GM13977 (cell line): ENCODE measurements at regions not wholly inside any gene's neighbourhood (a gene's known extent, or its start where the extent isn't known, plus 50 kb on each side); places are given as distances from the start of the nearest gene placed in this dataset.

Experiments used
- DNase-seq: peaks from one replicate; pipeline ENCODE4 v3.0.0; 2012; ENCODE audit warnings: low spot score
- in situ Hi-C: fragments of 300-500 bp; cut with MboI; formaldehyde crosslinking; loops from one replicate; pipeline ENCODE4 v1.12.0; 2022; ENCODE audit warnings: low sequenced_read_pairs, low pct_unique_long_range_greater_than_20kb, mixed read lengths, inconsistent platforms; ENCODE audit not compliant: unreplicated experiment
- TF ChIP-seq, protein P1 (sequence below): IDR thresholded peaks from 2 replicates; pipeline ENCODE4 v1.5.1; 2012; ENCODE audit warnings: mild to moderate bottlenecking, control low read depth; ENCODE audit not compliant: insufficient read depth; ENCODE audit errors: extremely low read depth, missing control alignments

DNA sequence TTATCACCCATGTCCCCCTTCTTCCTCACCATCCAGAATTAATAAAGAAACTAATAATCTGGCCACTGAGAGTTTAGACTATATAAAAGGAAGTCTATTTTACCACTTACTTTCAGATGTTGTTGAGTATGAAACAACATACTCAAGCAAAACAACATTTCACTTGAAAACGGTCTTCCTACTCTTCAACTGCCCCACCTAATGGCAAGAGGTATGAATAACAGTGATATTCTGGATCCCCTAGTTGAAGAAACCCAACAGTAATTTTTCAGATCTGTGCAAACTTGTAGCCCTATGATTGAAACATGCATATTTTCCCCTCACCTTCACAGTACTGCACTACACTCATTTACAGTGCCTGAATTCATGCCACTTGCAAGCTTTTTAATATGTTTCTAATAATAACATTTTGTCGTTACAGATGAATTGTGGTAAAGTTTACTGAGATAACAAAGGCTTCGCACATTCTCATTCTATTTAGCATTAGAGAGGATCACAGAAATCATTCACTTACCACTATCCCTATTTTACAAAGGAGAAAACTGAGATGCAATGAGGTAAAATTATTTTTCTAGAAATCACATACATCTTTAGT is 267.9 kb upstream of the PDE4D start:
- TF ChIP-seq, protein P1, sequence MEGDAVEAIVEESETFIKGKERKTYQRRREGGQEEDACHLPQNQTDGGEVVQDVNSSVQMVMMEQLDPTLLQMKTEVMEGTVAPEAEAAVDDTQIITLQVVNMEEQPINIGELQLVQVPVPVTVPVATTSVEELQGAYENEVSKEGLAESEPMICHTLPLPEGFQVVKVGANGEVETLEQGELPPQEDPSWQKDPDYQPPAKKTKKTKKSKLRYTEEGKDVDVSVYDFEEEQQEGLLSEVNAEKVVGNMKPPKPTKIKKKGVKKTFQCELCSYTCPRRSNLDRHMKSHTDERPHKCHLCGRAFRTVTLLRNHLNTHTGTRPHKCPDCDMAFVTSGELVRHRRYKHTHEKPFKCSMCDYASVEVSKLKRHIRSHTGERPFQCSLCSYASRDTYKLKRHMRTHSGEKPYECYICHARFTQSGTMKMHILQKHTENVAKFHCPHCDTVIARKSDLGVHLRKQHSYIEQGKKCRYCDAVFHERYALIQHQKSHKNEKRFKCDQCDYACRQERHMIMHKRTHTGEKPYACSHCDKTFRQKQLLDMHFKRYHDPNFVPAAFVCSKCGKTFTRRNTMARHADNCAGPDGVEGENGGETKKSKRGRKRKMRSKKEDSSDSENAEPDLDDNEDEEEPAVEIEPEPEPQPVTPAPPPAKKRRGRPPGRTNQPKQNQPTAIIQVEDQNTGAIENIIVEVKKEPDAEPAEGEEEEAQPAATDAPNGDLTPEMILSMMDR, result peak; percentile 56
- peak; percentile 34 for DNase-seq
- in situ Hi-C loops, result loop anchor here (25.0 kb wide), 1 partner anchor 349 kb away; no protein-coding TSS in a partner anchor

DNA sequence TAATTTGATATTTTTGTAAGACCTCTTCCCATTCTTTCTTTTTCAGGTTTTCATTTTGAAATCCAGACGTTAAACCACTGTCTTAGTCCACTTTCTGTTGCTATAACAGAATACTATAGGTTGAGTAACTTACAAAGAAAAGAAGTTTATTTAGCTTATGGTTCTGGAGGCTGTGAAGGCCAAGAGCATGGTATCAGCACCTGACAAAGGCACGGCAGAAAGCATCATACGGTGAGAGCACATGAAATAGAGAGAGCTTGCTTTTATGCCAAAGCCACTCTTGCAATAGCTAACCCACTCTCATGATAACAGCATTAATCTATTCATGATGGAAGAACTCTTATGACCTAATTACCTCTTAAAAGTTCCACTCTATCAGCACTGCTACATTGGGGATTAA is 255.6 kb upstream of the PDE4D start:
- TF ChIP-seq, protein P1, result no peak
- in situ Hi-C loops, result no loop called here

DNA sequence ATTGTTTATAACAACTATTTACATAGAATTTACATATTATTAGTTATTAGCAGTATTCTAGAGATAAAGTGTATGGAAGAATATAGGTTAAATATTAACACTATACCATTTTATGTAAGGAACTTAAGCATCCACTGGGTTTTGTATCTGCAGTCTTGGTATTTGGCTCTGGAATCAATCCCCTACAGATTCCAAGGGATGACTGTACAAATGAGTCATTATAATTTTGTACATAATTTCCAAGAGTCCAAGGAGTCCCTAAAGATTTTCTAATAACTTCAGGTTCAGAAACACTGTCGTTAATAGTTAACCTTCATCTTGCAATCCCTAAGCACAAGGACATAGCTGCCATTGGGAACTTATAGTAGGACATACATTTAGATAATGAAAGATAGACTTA is 254.8 kb upstream of the PDE4D start:
- in situ Hi-C loops, result no loop called here
- TF ChIP-seq, protein P1, result no peak
- no peak for DNase-seq

More for the DNA sequence above, 255.6 kb upstream of the PDE4D start:
- no peak for DNase-seq

DNA sequence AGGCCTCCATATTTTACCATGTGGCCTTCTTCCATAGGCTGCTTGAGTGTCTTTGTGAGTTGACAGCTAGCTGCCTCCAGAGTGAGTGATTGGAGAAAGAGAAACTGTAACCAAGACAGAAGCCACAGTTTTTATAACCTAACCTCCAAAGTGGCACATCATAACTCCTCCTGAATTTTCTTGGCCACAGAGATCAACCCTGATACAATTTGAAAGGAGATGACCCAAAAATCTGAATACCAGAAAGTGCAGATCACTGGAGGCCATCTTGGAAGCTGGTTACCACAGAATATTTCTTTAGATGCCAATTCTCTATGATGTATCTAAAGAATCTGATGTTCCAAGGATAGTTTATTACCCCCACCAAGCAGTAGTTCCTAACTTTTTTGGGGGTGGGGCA is 254.3 kb upstream of the PDE4D start:
- in situ Hi-C loops, result no loop called here
- TF ChIP-seq, protein P1, result no peak
- no peak for DNase-seq

DNA sequence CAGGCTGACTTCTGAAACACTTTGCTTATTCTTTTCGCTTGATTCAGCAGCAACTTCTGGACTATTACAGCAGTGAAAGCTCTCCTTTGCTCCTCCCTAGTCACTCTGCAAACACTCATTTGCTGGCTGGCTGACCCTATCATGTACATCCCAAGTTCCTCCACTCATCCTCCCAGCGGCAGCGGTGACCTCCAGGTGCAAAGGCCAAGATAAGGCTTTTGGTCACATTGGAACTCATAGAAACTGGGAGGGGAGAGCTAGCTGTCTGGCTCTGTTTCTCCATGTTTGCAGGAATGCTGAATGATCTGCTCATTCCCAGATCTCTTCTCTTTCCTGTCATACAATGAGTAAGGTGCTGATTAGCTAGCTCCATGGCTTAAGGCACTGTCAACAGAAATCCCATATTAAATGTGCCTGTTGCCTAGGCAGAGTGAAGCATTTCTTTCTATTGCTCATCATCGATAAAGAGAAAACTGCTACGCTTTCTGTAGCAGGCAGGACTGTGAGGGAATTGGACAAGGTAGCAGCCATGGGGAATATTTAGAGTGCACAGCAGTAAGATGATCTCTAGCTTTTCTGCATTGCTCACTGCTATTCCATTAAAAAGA is 250.5 kb upstream of the PDE4D start:
- TF ChIP-seq, protein P1, result no peak
- in situ Hi-C loops, result no loop called here
- DNase-seq, result no peak

DNA sequence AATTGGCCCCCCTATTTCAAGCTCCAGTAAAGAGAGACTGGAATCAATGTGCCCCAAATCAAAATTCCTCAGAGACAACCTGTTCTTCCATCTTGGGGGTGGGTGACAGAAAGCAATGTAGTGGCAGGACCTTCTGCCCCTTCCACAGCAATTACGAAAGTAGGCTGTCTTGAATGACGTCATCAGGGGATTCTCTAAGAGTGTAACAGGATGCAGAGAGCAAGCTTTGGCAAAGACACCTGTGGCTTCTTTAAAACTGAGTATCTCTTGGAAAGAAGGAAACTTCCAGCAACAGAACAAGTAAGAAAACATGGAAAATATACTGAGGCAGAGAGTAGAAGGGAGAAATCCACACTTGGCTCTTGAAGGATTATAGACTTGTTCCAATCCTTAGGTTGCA is 247.6 kb upstream of the PDE4D start:
- no peak for DNase-seq
- TF ChIP-seq, protein P1, result no peak
- in situ Hi-C loops, result no loop called here
